ENCODE measurements at regions not wholly inside any gene's neighbourhood (a gene's known extent, or its start where the extent isn't known, plus 50 kb on each side); places are given as distances from the start of the nearest gene placed in this dataset.
A peak's percentile ranks its signal among the peaks of the same experiment; 100 is the strongest.

DNA sequence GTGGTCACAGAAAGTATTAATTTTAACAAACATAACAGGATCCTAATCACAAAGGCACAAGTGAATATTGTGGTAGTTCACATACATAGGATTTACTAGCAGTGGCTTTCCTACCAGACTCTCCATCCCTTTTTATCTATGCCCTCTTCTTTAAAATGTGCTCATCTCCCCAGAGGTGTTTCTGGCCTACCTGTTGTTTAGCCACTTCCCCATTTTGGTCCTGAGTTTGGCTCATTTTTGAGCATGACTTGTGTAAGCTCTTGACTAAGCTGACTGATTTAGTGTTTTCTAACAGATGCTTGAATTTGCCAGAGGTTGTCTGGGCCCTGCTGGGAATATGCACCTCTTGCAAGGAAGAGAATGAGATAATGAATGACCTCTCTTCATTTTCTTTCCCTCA is 517.7 kb upstream of the CLINT1 start:
- H3K4me2 ChIP-seq (ENCODE audit: low read length), result no peak overlapping the region
- H4K20me1 ChIP-seq (ENCODE audit: insufficient read depth, low read length), result no peaks in the 10 kb centered on the region
- no peaks in the 10 kb centered on the region; the same call in 1 of the 2 replicates for H3K36me3 ChIP-seq (ENCODE audit: insufficient read depth, low read length)
- intact Hi-C loops (cut with micrococcal nuclease; ENCODE audit: unreplicated experiment), result no loop called here
- peak; percentile 45 for DNase-seq (ENCODE audit: low spot score)
- peaks cover 11% of the 10 kb centered on the region; the same call in 1 of the 2 replicates for H3K9me3 ChIP-seq (ENCODE audit: low read length)
- TF ChIP-seq EZH2phosphoT487 (IDR thresholded peaks at IDR 0.05; ENCODE audit: borderline replicate concordance, low read depth, low read length), result no peak
- TF ChIP-seq, protein P1, sequence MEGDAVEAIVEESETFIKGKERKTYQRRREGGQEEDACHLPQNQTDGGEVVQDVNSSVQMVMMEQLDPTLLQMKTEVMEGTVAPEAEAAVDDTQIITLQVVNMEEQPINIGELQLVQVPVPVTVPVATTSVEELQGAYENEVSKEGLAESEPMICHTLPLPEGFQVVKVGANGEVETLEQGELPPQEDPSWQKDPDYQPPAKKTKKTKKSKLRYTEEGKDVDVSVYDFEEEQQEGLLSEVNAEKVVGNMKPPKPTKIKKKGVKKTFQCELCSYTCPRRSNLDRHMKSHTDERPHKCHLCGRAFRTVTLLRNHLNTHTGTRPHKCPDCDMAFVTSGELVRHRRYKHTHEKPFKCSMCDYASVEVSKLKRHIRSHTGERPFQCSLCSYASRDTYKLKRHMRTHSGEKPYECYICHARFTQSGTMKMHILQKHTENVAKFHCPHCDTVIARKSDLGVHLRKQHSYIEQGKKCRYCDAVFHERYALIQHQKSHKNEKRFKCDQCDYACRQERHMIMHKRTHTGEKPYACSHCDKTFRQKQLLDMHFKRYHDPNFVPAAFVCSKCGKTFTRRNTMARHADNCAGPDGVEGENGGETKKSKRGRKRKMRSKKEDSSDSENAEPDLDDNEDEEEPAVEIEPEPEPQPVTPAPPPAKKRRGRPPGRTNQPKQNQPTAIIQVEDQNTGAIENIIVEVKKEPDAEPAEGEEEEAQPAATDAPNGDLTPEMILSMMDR (conservative IDR thresholded peaks at IDR 0.05; ENCODE audit: low read length), result no peak
- no peak overlapping the region for H3K4me3 ChIP-seq (ENCODE audit: low read depth, low read length, poor library complexity, severe bottlenecking)
- no peak overlapping the region for H3K27ac ChIP-seq (ENCODE audit: low read depth, low read length, poor library complexity, severe bottlenecking)
- H3K4me1 ChIP-seq (ENCODE audit: insufficient read depth, low read length, poor library complexity, severe bottlenecking), result peaks cover 5% of the 10 kb centered on the region
- no peaks in the 10 kb centered on the region for H3K79me2 ChIP-seq (ENCODE audit: insufficient read depth, low read depth, low read length)
- no peak overlapping the region for H2AFZ ChIP-seq (ENCODE audit: low read length)
- ChIA-PET POLR2A (interaction anchor here (0.7 to 2.9 kb wide), 3 partner anchors 8 to 20 kb away, joined by 3 to 9 read pairs (median 5); no protein-coding TSS in a partner anchor), CTCF (ENCODE audit: unreplicated experiment) (no interaction called here)
- BruUV-seq (replicated peaks), result no TSS peak
- no peaks in the 10 kb centered on the region for H3K9me2 ChIP-seq (ENCODE audit: insufficient read depth, low read length)

DNA sequence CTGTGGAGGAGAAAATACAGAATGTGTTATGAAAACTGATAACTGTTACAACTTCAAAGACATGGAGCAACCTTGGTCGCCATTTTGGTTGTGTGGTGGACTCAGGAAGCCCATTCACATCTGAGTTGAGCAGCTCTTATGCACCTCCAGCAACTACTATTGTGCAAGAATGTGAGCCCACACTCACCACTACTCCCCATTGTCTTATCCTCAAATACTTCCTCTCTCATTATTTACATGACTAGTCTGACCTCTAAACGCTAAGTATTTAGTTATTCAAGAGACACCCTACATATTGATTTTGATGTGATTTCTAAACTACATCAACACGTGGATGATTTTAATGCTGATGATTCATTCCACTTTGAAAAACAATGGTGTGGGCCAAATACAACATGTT is 516.6 kb upstream of the CLINT1 start:
- CTCF ChIA-PET (ENCODE audit: unreplicated experiment), result no interaction called here

More for the DNA sequence above, 516.6 kb upstream of the CLINT1 start:
- Histone ChIP-seq H3K4me1 (ENCODE audit: insufficient read depth, low read length, poor library complexity, severe bottlenecking) (peaks cover 5% of the 10 kb centered on the region), H3K9me3 (ENCODE audit: low read length) (peaks cover 11% of the 10 kb centered on the region; the same call in 1 of the 2 replicates), H3K4me2 (ENCODE audit: low read length) (no peak overlapping the region), H3K79me2 (ENCODE audit: insufficient read depth, low read depth, low read length) (no peaks in the 10 kb centered on the region), H3K9me2 (ENCODE audit: insufficient read depth, low read length) (no peaks in the 10 kb centered on the region), H3K36me3 (ENCODE audit: insufficient read depth, low read length) (no peaks in the 10 kb centered on the region; the same call in 1 of the 2 replicates), H3K27ac (ENCODE audit: low read depth, low read length, poor library complexity, severe bottlenecking) (no peak overlapping the region), H3K4me3 (ENCODE audit: low read depth, low read length, poor library complexity, severe bottlenecking) (no peak overlapping the region), H2AFZ (ENCODE audit: low read length) (no peak overlapping the region), H4K20me1 (ENCODE audit: insufficient read depth, low read length) (no peaks in the 10 kb centered on the region)
- POLR2A ChIA-PET, result no interaction called here
- no peak for DNase-seq (ENCODE audit: low spot score)
- TF ChIP-seq, protein P1 (conservative IDR thresholded peaks at IDR 0.05; ENCODE audit: low read length), result no peak
- TF ChIP-seq EZH2phosphoT487 (IDR thresholded peaks at IDR 0.05; ENCODE audit: borderline replicate concordance, low read depth, low read length), result no peak
- intact Hi-C loops (cut with micrococcal nuclease; ENCODE audit: unreplicated experiment), result no loop called here
- BruUV-seq (replicated peaks), result no TSS peak
